Progenitor cell of endocrine pancreas (in vitro differentiated cells): ENCODE measurements at regions not wholly inside any gene's neighbourhood (a gene's known extent, or its start where the extent isn't known, plus 50 kb on each side); places are given as distances from the start of the nearest gene placed in this dataset.
"Not testable (repeated sequence)": the region's sequence is repeated elsewhere in the genome, so short reads cannot be mapped to it uniquely, and the experiment has no call there.

Experiments used
- DNase-seq: peaks from one replicate; pipeline ENCODE4 v3.0.0; 2021; ENCODE audit warnings: low spot score; ENCODE audit not compliant: unreplicated experiment
- H3K27ac Mint-ChIP-seq: 2 replicates; pipeline ENCODE4 v1.8.0; 2021; ENCODE audit warnings: mild to moderate bottlenecking, moderate library complexity, mixed read lengths
- H3K27me3 Mint-ChIP-seq: 2 replicates; pipeline ENCODE4 v1.8.0; 2021; ENCODE audit warnings: mixed read lengths
- H3K36me3 Mint-ChIP-seq: 2 replicates; pipeline ENCODE4 v1.8.0; 2022; ENCODE audit warnings: mixed read lengths; ENCODE audit not compliant: insufficient read depth
- H3K4me1 Mint-ChIP-seq: 2 replicates; pipeline ENCODE4 v1.8.0; 2021; ENCODE audit warnings: low read depth, mixed read lengths
- H3K4me3 Mint-ChIP-seq: 2 replicates; pipeline ENCODE4 v1.8.0; 2021; ENCODE audit warnings: low read depth, mild to moderate bottlenecking, moderate library complexity, mixed read lengths
- H3K9me3 Mint-ChIP-seq: 2 replicates; pipeline ENCODE4 v1.8.0; 2021; ENCODE audit warnings: low read depth, mixed read lengths
- CTCF ChIP-seq: fragments of 200-600 bp; sonication (generic); IDR thresholded peaks from one replicate; pipeline ENCODE4 v1.5.0; 2021; ENCODE audit warnings: antibody characterized with exemption, mild to moderate bottlenecking; ENCODE audit not compliant: unreplicated experiment

- H3K4me1 Mint-ChIP-seq, H3K27ac Mint-ChIP-seq, H3K9me3 Mint-ChIP-seq, H3K36me3 Mint-ChIP-seq, H3K4me3 Mint-ChIP-seq, H3K27me3 Mint-ChIP-seq, DNase-seq: not testable (repeated sequence)
- peak; percentile 14 for TF ChIP-seq CTCF
Observed at GRCh38 chr2:87471478-87471877, 276.4 kb upstream of the PLGLB2 start.

DNA sequence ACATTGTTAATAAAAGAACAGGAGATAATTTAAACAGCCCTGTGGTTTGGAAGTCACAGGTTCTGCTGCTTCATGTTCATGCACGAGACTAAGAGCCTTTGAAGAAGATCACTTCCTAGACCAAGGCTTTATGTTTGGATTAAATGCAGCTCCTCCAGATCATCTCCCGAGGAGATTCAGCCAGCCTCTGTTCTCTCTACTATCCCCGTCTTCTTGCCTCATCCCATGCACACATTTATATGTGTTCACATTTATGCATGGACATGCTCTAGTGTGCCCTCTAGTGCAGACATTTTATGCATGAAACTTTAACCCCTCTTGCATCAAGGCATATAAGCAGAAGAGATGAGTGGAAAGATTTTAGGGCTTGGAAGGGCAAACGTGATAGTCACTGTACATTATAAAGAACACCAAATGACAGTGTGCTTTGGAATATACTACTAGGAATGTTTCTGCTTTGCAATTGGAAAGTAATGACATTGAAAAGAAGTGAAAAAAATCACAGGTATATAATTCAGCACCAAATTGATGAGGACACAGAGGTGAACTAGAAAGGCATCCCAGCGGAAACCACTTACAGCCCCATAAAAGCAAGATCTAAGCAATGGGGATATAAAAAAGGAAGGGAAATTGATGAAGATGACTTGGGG is 271.5 kb upstream of the PLGLB2 start:
- H3K9me3 Mint-ChIP-seq, H3K27me3 Mint-ChIP-seq, DNase-seq, H3K27ac Mint-ChIP-seq, H3K4me1 Mint-ChIP-seq, H3K4me3 Mint-ChIP-seq, H3K36me3 Mint-ChIP-seq: not testable (repeated sequence)

- not testable (repeated sequence) for H3K9me3 Mint-ChIP-seq, H3K27me3 Mint-ChIP-seq, DNase-seq, H3K27ac Mint-ChIP-seq, H3K36me3 Mint-ChIP-seq, H3K4me1 Mint-ChIP-seq, H3K4me3 Mint-ChIP-seq
Observed at GRCh38 chr2:87476936-87477335, 271.0 kb upstream of the PLGLB2 start.

DNA sequence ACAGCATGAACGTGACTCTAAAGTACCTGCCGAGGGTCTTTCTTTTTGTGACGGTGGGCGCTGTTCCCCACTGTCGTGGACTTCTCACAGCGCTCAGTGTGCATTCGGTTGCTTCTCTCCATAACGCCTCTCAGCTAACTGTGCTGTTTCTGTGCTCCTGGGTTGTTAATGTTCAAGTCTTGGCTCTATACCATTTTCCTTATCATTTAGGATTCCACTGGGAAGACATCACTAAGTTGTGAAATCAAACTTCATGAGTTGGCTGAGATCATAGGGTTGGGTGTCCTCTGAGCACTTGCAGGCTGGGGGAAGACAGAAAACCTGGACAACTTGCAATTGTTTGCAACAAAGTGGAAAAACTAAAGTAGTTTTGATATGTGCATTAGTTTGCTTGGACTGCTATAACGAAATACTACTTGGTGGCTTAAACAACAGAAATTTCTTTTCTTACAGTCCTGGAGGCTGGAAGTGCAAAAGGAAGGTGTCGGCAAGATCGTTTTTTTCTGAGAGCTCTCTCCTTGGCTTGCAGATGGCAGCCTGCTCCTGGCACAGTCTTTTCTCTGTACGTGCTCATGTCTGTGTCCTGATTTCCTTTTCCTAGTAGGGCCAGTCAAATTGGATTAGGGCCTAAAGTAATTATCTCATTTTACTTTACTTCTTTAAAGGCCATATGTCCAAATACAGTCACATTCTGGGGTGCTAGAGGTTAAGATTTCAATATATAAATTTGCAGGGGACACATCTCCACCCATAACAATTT is 270.0 kb upstream of the PLGLB2 start:
- not testable (repeated sequence) for H3K4me1 Mint-ChIP-seq, DNase-seq, H3K4me3 Mint-ChIP-seq, H3K27me3 Mint-ChIP-seq, H3K36me3 Mint-ChIP-seq, H3K9me3 Mint-ChIP-seq, H3K27ac Mint-ChIP-seq

- H3K4me3 Mint-ChIP-seq, H3K4me1 Mint-ChIP-seq, H3K27me3 Mint-ChIP-seq, H3K27ac Mint-ChIP-seq, H3K9me3 Mint-ChIP-seq, DNase-seq, H3K36me3 Mint-ChIP-seq: not testable (repeated sequence)
Observed at GRCh38 chr2:87478911-87479310, 269.0 kb upstream of the PLGLB2 start.

DNA sequence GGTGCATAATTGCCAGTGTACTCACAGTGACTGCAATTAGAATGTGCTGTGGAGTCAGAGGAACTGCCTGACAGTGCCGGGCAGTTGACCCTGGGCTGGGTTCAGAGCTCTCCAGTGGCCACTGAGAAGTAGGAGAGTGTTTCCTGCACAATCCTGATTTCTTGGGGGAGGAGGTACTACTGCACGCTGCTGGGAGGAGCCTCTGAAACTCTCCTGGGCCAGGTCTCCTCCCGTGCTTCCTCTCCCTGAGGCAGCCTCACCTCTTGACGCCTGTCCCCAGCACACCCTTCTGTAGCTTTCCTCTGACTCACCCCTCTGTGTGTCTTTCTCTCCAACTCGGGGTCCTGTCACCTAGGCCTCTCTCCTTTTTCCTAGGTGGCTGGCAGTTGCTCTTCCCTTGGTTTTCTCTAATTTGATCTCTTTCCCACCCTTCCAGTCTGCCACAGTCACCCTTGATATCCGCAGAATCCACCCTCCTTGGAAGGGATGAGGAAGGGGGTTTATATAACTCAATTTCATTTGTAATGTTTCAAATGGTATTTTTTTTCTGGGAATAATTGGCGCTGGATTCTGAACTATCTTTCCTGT is 264.7 kb upstream of the PLGLB2 start:
- DNase-seq, H3K9me3 Mint-ChIP-seq, H3K27me3 Mint-ChIP-seq, H3K4me1 Mint-ChIP-seq, H3K27ac Mint-ChIP-seq, H3K36me3 Mint-ChIP-seq, H3K4me3 Mint-ChIP-seq: not testable (repeated sequence)

- not testable (repeated sequence) for H3K9me3 Mint-ChIP-seq, H3K27me3 Mint-ChIP-seq, DNase-seq, H3K4me1 Mint-ChIP-seq, H3K4me3 Mint-ChIP-seq, H3K36me3 Mint-ChIP-seq, H3K27ac Mint-ChIP-seq
Observed at GRCh38 chr2:87484363-87484762, 263.5 kb upstream of the PLGLB2 start.

DNA sequence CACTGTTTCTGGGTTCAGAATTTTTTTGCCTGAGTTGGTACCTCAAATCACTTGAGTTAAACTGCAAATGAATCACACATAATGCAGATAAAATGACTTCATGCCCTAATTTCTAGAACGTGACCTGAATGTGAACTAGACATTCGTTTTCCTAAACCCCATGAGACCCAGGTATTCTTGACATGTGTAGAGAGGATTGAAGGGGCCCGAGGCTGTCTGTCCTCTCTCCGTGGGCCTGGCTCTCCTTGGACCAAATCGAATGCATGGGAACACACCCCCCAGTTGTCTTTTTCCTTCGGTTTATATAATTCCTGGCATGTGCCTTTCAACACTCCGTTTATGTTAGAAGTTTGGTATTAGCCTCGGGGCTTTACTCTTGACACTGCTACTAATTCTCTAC is 262.4 kb upstream of the PLGLB2 start:
- not testable (repeated sequence) for H3K36me3 Mint-ChIP-seq, DNase-seq, H3K4me1 Mint-ChIP-seq, H3K9me3 Mint-ChIP-seq, H3K27ac Mint-ChIP-seq, H3K4me3 Mint-ChIP-seq, H3K27me3 Mint-ChIP-seq

DNA sequence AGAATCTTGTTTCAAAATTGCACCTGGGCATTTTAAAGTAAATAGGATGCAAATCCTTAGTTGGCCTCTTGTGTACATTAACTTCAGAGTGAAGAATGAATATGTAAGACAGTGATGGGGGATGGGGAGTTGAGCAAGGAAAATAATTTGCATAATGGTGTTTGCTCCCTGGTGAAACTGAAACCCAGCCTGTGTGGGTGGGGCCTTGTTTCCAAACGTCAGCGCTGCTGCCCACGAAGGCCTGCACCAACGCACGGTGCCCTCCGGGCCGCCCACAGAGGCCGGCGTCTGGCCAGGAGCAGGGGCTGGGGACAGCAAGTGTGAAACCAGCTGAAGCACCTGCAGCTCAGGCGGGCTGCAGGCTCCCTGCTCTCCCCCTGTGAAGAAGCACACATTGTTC is 262.0 kb upstream of the PLGLB2 start:
- not testable (repeated sequence) for DNase-seq, H3K36me3 Mint-ChIP-seq

DNA sequence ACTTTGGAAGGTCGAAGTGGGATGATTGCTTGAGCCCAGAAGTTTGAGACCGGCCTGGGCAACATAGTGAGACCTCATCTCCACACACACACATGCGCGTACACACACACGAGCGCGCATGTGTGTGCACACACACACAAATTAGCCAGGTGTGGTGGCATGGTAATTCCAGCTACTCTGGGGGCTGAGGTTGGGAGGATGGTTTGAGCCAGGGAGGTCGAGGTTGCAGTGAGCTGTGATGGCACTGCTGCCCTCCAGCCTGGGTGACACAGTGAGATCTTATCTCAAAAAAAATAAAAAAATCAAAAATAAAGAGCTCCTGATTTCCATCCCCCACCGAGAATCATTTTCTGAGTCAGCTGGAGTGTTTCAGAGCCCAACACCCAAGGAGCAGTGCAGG is 261.5 kb upstream of the PLGLB2 start:
- H3K9me3 Mint-ChIP-seq, H3K4me3 Mint-ChIP-seq, DNase-seq, H3K4me1 Mint-ChIP-seq, H3K36me3 Mint-ChIP-seq, H3K27ac Mint-ChIP-seq, H3K27me3 Mint-ChIP-seq: not testable (repeated sequence)

More for the DNA sequence above, 262.0 kb upstream of the PLGLB2 start:
- not testable (repeated sequence) for H3K27me3 Mint-ChIP-seq, H3K4me3 Mint-ChIP-seq, H3K9me3 Mint-ChIP-seq, H3K27ac Mint-ChIP-seq, H3K4me1 Mint-ChIP-seq

DNA sequence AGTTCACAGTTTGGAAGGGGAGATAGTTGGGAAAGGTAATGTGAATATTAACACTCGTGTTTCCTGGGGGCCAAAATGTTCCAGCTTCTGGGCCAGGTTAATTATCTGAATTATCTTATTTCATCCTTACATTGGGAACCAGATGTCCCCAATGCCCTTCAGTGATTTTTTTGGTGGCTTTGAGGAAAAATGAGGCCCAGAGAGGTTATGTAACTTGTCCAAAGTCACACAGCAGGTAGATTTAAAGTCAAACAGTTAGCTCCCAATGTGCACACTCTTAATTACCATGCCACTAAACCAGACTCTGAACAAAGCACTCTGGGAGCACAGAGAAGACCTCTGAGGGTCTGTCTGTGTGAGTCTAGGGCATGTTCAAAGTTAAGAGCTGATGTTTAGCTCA is 259.9 kb upstream of the PLGLB2 start:
- H3K27ac Mint-ChIP-seq, H3K4me1 Mint-ChIP-seq, H3K9me3 Mint-ChIP-seq, H3K36me3 Mint-ChIP-seq, H3K4me3 Mint-ChIP-seq, DNase-seq, H3K27me3 Mint-ChIP-seq: not testable (repeated sequence)

- not testable (repeated sequence) for H3K27ac Mint-ChIP-seq
Observed at GRCh38 chr2:87488991-87489390, 258.9 kb upstream of the PLGLB2 start.

More at GRCh38 chr2:87488991-87489390, 258.9 kb upstream of the PLGLB2 start:
- not testable (repeated sequence) for H3K36me3 Mint-ChIP-seq, H3K9me3 Mint-ChIP-seq, H3K4me1 Mint-ChIP-seq, DNase-seq, H3K4me3 Mint-ChIP-seq, H3K27me3 Mint-ChIP-seq
